ENCODE measurements at regions not wholly inside any gene's neighbourhood (a gene's known extent, or its start where the extent isn't known, plus 50 kb on each side); places are given as distances from the start of the nearest gene placed in this dataset.

GRCh38 chr7:85593355-85593754 is 406.5 kb upstream of the SEMA3D start:
- Histone ChIP-seq H4K91ac (replicated peaks; ENCODE audit: insufficient read length, low read length) (no peak overlapping the region), H2AFZ (ENCODE audit: low read length) (peak overlapping the region; percentile 48), H4K20me1 (replicated peaks in 1 of 2; ENCODE audit: control insufficient read depth in 1 of 2, insufficient read depth in 2 of 2, low read length in 2 of 2) (no peaks in the 10 kb centered on the region), H3K4me1 (replicated peaks in 1 of 4; ENCODE audit: control insufficient read depth in 3 of 4, insufficient read depth in 4 of 4, low read length in 3 of 4) (no peaks in the 10 kb centered on the region), H3K4me3 (ENCODE audit: extremely low read depth in 1 of 4, insufficient read depth in 2 of 4, low read depth in 3 of 4, low read length in 4 of 4) (no peak overlapping the region), H3K23ac (ENCODE audit: insufficient read length) (no peak overlapping the region), H2BK12ac (ENCODE audit: low read depth, low read length) (no peak overlapping the region), H2AK5ac (ENCODE audit: low read depth, low read length) (no peak overlapping the region), H3K14ac (ENCODE audit: insufficient read length) (no peak overlapping the region), H3K79me1 (ENCODE audit: low read depth, low read length) (no peaks in the 10 kb centered on the region), H2BK5ac (ENCODE audit: low read depth, low read length) (no peak overlapping the region), H3K56ac (replicated peaks; ENCODE audit: insufficient read length, low read depth, low read length) (no peak overlapping the region), H3K79me2 (ENCODE audit: control insufficient read depth in 1 of 2, insufficient read depth in 2 of 2, low read length in 2 of 2) (no peaks in the 10 kb centered on the region), H3K4ac (replicated peaks; ENCODE audit: insufficient read length, low read depth, low read length) (no peak overlapping the region), H3K9me3 (ENCODE audit: insufficient read depth in 2 of 2, low read depth in 1 of 2, low read length in 1 of 2) (no peaks in the 10 kb centered on the region), H3K23me2 (ENCODE audit: low read depth, low read length) (no peaks in the 10 kb centered on the region), H2BK120ac (replicated peaks; ENCODE audit: low read depth, low read length) (no peak overlapping the region), H4K5ac (ENCODE audit: insufficient read length, low read depth, low read length) (no peak overlapping the region), H3K9ac (replicated peaks in 1 of 4; ENCODE audit: extremely low read depth in 1 of 4, low read depth in 3 of 4, low read length in 3 of 4) (no peak overlapping the region), H3K18ac (ENCODE audit: extremely low read depth, low read length) (no peak overlapping the region), H3K4me2 (ENCODE audit: insufficient read depth in 1 of 2, low read depth in 2 of 2, low read length in 2 of 2) (no peak overlapping the region), H3K27ac (ENCODE audit: low read depth, low read length) (no peak overlapping the region), H3K36me3 (ENCODE audit: control insufficient read depth in 2 of 4, insufficient read depth in 4 of 4, low read length in 3 of 4) (no peaks in the 10 kb centered on the region), H2BK15ac (ENCODE audit: low read length) (no peak overlapping the region), H3K27me3 (replicated peaks in 1 of 4; ENCODE audit: control insufficient read depth in 3 of 4, extremely low read depth in 1 of 4, insufficient read depth in 3 of 4, low read length in 3 of 4) (no peaks in the 10 kb centered on the region), H4K8ac (ENCODE audit: extremely low read depth, insufficient read depth, low read length) (no peak overlapping the region), H2BK20ac (ENCODE audit: low read length) (no peak overlapping the region)
- FAIRE-seq (no peak), DNase-seq (ENCODE audit: low read depth in 1 of 2, low spot score in 2 of 2) (no peak)
- WGBS, 2 experiments (ENCODE audit: extremely low coverage in 1 of 2, insufficient coverage in 1 of 2, insufficient read length in 1 of 2, insufficient replicate concordance in 2 of 2, low coverage in 1 of 2, low lambda C conversion rate in 2 of 2, missing lambda C conversion rate in 1 of 2) = 63% methylated on average over 3 of the region's 3 CpGs; no CpG with 5 or more reads in 1 of the 2 experiments
- CTCF ChIA-PET (ENCODE audit: partially characterized antibody) = no interaction called here
- TF ChIP-seq RNF2 (IDR thresholded peaks at IDR 0.05; ENCODE audit: borderline replicate concordance, low read depth, low read length, missing control alignments, poor library complexity, severe bottlenecking) = no peak
- no peak for TF ChIP-seq SP4 (IDR thresholded peaks at IDR 0.05; ENCODE audit: low read length)
- no peak for TF ChIP-seq NANOG (IDR thresholded peaks at IDR 0.05; ENCODE audit: insufficient read depth, low read depth, low read length, poor library complexity, severe bottlenecking)
- POLR2A ChIA-PET (ENCODE audit: partially characterized antibody) = no interaction called here

All from H1 (cell line).